HG02885 (cell line): ENCODE measurements at regions not wholly inside any gene's neighbourhood (a gene's known extent, or its start where the extent isn't known, plus 50 kb on each side); places are given as distances from the start of the nearest gene placed in this dataset.
"Not testable (repeated sequence)": the region's sequence is repeated elsewhere in the genome, so short reads cannot be mapped to it uniquely, and the experiment has no call there.

ENCODE experiments used
- ATAC-seq: cut with Tn5 transposase; IDR thresholded peaks from one replicate; pipeline ENCODE4 v1.9.1; 2021; ENCODE audit warnings: mild to moderate bottlenecking; ENCODE audit not compliant: unreplicated experiment, poor library complexity

- ATAC-seq: peak; percentile 59
These were observed 224.2 kb downstream of the RCHY1 start for GRCh38 chr4:75289914-75290582.

- ATAC-seq: no peak
These were observed 226.3 kb downstream of the RCHY1 start for GRCh38 chr4:75287738-75288517.

GRCh38 chr4:75285837-75286236 lies 228.4 kb downstream of the RCHY1 start:
- no peak for ATAC-seq

GRCh38 chr4:75284831-75285230 lies 229.4 kb downstream of the RCHY1 start:
- ATAC-seq: no peak

GRCh38 chr4:75280461-75280860 lies 233.7 kb downstream of the RCHY1 start:
- ATAC-seq: not testable (repeated sequence)

- ATAC-seq: no peak
These were observed 254.9 kb downstream of the RCHY1 start for GRCh38 chr4:75259306-75259705.

GRCh38 chr4:75255261-75255660 lies 258.9 kb downstream of the RCHY1 start:
- no peak for ATAC-seq

GRCh38 chr4:75254745-75255144 lies 259.5 kb downstream of the RCHY1 start:
- ATAC-seq: no peak

- ATAC-seq: not testable (repeated sequence)
These were observed 261.1 kb downstream of the RCHY1 start for GRCh38 chr4:75253094-75253493.

- ATAC-seq: peak; percentile 92
These were observed 262.7 kb downstream of the RCHY1 start for GRCh38 chr4:75251547-75251946.

- ATAC-seq: no peak
These were observed 264.5 kb downstream of the RCHY1 start for GRCh38 chr4:75249739-75250138.

- ATAC-seq: no peak
These were observed 265.3 kb downstream of the RCHY1 start for GRCh38 chr4:75248770-75249407.

GRCh38 chr4:75244325-75244724 lies 269.9 kb downstream of the RCHY1 start:
- no peak for ATAC-seq

GRCh38 chr4:75243570-75243969 lies 270.6 kb downstream of the RCHY1 start:
- no peak for ATAC-seq

GRCh38 chr4:75235359-75235951 lies 278.7 kb downstream of the RCHY1 start:
- peak; percentile 99 for ATAC-seq

GRCh38 chr4:75232546-75232945 lies 281.7 kb downstream of the RCHY1 start:
- no peak for ATAC-seq

- peak; percentile 80 for ATAC-seq
These were observed 284.2 kb downstream of the RCHY1 start for GRCh38 chr4:75229806-75230570.

GRCh38 chr4:75213480-75213879 lies 280.6 kb downstream of the PARM1 start:
- no peak for ATAC-seq

- no peak for ATAC-seq
These were observed 278.5 kb downstream of the PARM1 start for GRCh38 chr4:75211422-75211821.

GRCh38 chr4:75207902-75208301 lies 275.0 kb downstream of the PARM1 start:
- no peak for ATAC-seq
